ENCODE measurements at regions not wholly inside any gene's neighbourhood (a gene's known extent, or its start where the extent isn't known, plus 50 kb on each side); places are given as distances from the start of the nearest gene placed in this dataset.

GRCh38 chr4:83732114-83732635, 196.3 kb downstream of the GPAT3 start:
- Histone ChIP-seq H3F3A (replicated peaks; ENCODE audit: low read depth) (no peaks in the 10 kb centered on the region), H3K27ac (ENCODE audit: low read depth) (no peak overlapping the region), H3K79me2 (replicated peaks; ENCODE audit: insufficient read depth) (no peaks in the 10 kb centered on the region), H3K4me3 (no peak overlapping the region), H3K4me1 (ENCODE audit: insufficient read depth) (no peaks in the 10 kb centered on the region), H3K36me3 (ENCODE audit: insufficient read depth) (peaks cover 4% of the 10 kb centered on the region), H4K20me1 (replicated peaks; ENCODE audit: insufficient read depth) (no peaks in the 10 kb centered on the region), H3K4me2 (no peak overlapping the region), H3K27me3 (ENCODE audit: insufficient read depth) (no peaks in the 10 kb centered on the region), H2AFZ (no peak overlapping the region), H3K9me2 (ENCODE audit: insufficient read depth) (no peaks in the 10 kb centered on the region)
- Mint-ChIP-seq H3K4me3 (no peak overlapping the region), H3K27ac (no peak overlapping the region), H3K9me3 (peaks cover 5% of the 10 kb centered on the region; the same call in 2 of the 3 replicates), H3K36me3 (ENCODE audit: low read depth) (no peaks in the 10 kb centered on the region), H3K27me3 (ENCODE audit: insufficient read depth, low read depth, poor library complexity) (no peaks in the 10 kb centered on the region), H3K4me1 (no peaks in the 10 kb centered on the region)
- ATAC-seq (no peak), DNase-seq (ENCODE audit: low spot score) (no peak)
- TF ChIP-seq ZNF462 (CRISPR knock-in tag; IDR thresholded peaks at IDR 0.05) = no peak
- TF ChIP-seq NANOG (IDR thresholded peaks at IDR 0.05; ENCODE audit: borderline replicate concordance) = no peak
- TF ChIP-seq ETS1 (IDR thresholded peaks at IDR 0.05) = no peak

GRCh38 chr4:83731609-83732008, 195.7 kb downstream of the GPAT3 start:
- H2AFZ ChIP-seq = no peak overlapping the region
- H3K4me1 Mint-ChIP-seq = no peaks in the 10 kb centered on the region
- H3K27ac ChIP-seq (ENCODE audit: low read depth) = no peak overlapping the region
- no peaks in the 10 kb centered on the region for H3K27me3 ChIP-seq (ENCODE audit: insufficient read depth)
- DNase-seq (ENCODE audit: low spot score) = no peak
- no peak overlapping the region for H3K4me3 Mint-ChIP-seq
- no peaks in the 10 kb centered on the region for H3K4me1 ChIP-seq (ENCODE audit: insufficient read depth)
- H3K36me3 ChIP-seq (ENCODE audit: insufficient read depth) = peaks cover 4% of the 10 kb centered on the region
- H3K4me3 ChIP-seq = no peak overlapping the region
- H3K9me3 Mint-ChIP-seq = peaks cover 5% of the 10 kb centered on the region; the same call in 2 of the 3 replicates
- no peaks in the 10 kb centered on the region for H3K9me2 ChIP-seq (ENCODE audit: insufficient read depth)
- H4K20me1 ChIP-seq (replicated peaks; ENCODE audit: insufficient read depth) = no peaks in the 10 kb centered on the region
- H3K4me2 ChIP-seq = no peak overlapping the region
- no peaks in the 10 kb centered on the region for H3K36me3 Mint-ChIP-seq (ENCODE audit: low read depth)
- no peaks in the 10 kb centered on the region for H3F3A ChIP-seq (replicated peaks; ENCODE audit: low read depth)
- H3K27ac Mint-ChIP-seq = no peak overlapping the region
- H3K27me3 Mint-ChIP-seq (ENCODE audit: insufficient read depth, low read depth, poor library complexity) = no peaks in the 10 kb centered on the region
- ATAC-seq = no peak
- no peaks in the 10 kb centered on the region for H3K79me2 ChIP-seq (replicated peaks; ENCODE audit: insufficient read depth)
- TF ChIP-seq ZNF331 (CRISPR knock-in tag; IDR thresholded peaks at IDR 0.05; ENCODE audit: low read depth) (no peak), JUNB (IDR thresholded peaks at IDR 0.05; ENCODE audit: unreplicated experiment) (no peak), POLR2AphosphoS5 (IDR thresholded peaks at IDR 0.05; ENCODE audit: low read depth) (no peak), ETS1 (IDR thresholded peaks at IDR 0.05) (no peak)

Measured in GM23338 (cell line).